GM21723 (cell line): ENCODE measurements at regions not wholly inside any gene's neighbourhood (a gene's known extent, or its start where the extent isn't known, plus 50 kb on each side); places are given as distances from the start of the nearest gene placed in this dataset.
"Not testable (repeated sequence)": the region's sequence is repeated elsewhere in the genome, so short reads cannot be mapped to it uniquely, and the experiment has no call there.

Experiments used
- ATAC-seq: cut with Tn5 transposase; IDR thresholded peaks from one replicate; pipeline ENCODE4 v1.9.1; 2021; ENCODE audit warnings: mild to moderate bottlenecking, moderate library complexity; ENCODE audit not compliant: unreplicated experiment

DNA sequence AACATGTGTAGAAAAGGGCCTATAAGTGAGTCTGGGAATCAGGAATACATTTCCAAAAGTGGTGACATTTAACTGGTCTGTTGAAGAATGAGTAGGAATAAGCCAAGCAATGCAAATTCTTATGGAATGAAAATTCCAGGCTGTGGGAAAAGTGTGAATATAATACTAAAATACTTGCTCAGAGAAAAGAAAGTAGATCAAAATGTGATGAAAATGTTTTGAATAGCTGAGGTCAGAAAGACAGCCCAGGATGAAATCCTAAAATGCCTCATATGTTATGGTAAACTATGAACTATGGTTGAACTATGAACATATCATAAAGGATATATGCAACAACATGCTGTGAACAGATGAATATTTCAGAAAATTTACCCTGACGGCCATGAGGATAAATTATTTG, 688.3 kb upstream of the FAT3 start:
- no peak for ATAC-seq

GRCh38 chr11:91528965-91529364, 695.7 kb upstream of the FAT3 start:
- no peak for ATAC-seq

GRCh38 chr11:91527380-91528030, 697.1 kb upstream of the FAT3 start:
- no peak for ATAC-seq

GRCh38 chr11:91513734-91514133, 710.9 kb upstream of the FAT3 start:
- no peak for ATAC-seq

- no peak for ATAC-seq
Observed at GRCh38 chr11:91497847-91498246, 726.8 kb upstream of the FAT3 start.

GRCh38 chr11:91495837-91496236, 728.8 kb upstream of the FAT3 start:
- ATAC-seq = no peak

- no peak for ATAC-seq
Observed at GRCh38 chr11:91489989-91490388, 734.6 kb upstream of the FAT3 start.

DNA sequence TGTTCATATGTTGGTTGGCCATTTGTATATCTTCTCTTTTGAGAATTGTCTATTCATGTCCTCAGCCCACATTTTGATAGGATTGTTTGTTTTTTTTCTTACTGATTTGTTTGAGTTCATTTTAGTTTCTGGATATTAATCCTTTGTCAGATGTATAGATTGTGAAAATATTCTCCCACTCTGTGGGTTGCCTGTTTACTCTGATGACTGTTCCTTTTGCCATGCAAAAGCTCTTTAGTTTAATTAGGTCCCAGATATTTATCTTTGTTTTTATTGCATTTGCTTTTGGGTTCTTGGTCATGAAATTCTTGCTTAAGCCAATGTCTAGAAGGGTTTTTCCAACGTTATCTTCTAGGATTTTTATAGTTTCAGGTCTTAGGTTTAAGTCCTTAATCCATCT, 740.7 kb upstream of the FAT3 start:
- not testable (repeated sequence) for ATAC-seq

GRCh38 chr11:91481875-91482274, 742.7 kb upstream of the FAT3 start:
- not testable (repeated sequence) for ATAC-seq

DNA sequence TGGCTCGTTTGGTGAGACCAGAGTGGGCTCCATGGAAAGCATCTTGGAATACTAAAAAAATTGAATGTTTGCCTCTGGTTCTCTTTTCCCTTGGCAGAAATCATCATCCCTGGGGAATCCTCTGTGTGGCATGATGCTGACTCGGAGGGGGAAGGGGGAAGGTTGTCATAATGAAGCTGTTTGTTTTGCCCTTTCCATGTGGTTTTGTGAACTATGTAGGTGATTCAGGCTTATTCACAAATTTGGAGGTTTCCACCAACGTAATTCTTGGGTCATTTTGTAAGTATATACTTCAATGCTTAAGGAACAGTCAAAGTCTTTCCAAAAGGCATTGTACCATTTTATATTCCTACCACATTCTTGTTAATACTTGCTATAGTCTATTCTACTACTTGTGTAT, 754.0 kb upstream of the FAT3 start:
- ATAC-seq = no peak

GRCh38 chr11:91459840-91460239, 764.8 kb upstream of the FAT3 start:
- ATAC-seq = no peak

DNA sequence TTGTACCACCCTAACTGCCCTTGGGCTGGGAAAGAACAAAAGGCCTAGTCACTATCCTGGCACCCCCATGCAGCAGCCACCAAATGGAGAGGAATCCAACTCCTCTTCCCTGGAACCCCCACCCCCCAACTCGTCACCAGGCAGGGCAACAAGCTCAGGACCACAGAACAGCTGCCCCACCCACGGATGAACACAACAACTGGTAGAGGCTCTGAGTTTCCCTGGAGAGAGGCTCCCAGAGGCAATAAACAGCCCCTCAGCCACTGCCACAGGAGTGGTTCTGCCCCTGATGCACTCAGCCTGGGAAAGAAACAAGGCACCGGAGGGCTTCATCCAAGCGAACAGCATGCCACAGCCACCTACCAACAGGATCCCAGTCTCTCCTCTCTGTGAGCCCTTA, 778.4 kb upstream of the FAT3 start:
- no peak for ATAC-seq

DNA sequence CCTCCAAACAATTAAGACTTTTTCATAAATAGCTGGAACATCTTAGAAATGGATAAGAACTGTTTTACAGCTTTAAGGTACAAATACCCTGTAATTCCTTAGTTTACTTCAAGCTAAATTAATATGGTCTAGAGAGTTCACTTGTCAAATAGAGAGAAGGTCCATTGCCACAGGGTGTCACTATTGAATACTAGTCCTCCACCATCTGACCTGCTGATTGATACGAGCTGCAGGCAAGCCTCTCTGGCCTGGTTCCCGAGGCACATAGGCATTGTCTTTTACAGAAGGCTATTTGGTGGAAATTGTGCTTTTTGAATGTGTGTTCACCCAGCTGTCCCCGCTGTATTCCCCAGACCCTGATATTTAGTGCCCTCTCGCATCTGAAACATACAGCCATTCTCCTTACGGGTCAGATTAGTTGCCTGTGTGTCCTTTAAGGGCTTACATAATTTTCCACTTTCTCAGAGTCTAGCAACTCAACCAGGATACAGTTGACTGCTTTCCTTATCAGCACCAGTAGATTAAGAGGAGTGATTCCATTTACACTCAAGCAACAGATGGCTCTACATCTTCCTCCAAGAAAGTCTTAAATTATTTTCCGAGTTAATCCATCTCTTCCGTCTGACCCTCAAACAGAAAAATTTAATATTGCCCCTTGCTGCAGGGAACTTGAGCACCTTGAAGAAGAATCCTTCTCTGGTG, 788.8 kb upstream of the FAT3 start:
- no peak for ATAC-seq

DNA sequence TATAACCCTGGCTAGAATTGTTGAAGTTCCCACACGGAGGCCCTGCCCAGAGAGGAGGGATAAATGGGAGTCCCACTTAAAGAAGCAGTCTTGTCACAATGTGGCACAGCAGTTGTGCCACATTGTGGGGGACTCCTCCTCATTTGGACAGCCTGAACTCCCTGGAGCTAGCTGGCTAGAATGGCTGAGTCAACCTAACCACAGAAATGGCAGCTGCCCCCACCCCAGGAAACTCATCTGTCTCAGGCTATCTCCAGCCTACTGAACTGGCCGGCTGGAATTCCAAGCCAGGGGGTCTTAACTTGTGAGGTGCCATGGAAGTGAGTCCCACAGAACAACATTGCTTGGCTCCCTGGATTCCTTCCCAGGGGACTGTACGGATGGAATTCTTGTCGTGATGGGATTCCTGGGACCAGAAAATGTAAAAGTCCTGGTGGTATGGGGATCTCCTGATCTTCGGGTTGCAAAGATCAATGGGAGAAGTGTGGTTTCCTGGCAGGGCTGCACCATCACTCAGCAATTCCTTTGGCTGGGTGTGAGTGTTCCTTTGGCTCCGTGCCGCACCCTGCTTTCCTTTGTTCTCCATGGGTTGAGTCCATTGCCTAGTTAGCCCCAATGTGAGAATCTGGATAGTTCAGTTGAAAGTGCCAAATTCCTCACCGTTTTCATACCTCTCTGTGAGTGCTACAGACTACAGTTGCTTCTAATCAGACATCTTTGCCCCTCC, 791.2 kb upstream of the FAT3 start:
- no peak for ATAC-seq

- no peak for ATAC-seq
Observed at GRCh38 chr11:91421641-91422040, 803.0 kb upstream of the FAT3 start.

DNA sequence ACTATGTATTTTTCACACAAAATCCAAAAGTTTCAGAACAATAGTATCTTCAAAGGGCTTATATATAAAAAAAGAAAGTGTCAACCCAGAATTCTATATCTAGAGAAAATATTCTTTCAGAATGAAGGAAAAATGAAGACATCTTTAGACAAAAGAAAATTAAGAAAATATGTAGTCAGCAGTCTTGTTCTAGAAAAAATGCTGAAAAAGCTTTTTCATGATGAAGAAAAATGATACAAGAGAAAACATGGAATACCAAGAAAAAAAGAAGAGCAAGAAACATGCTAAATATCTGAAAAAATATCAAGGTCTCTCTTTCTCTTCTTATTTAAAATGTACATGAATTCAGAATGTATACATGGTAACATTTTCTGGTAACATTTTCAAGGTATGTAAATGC, 816.8 kb upstream of the FAT3 start:
- ATAC-seq = no peak

DNA sequence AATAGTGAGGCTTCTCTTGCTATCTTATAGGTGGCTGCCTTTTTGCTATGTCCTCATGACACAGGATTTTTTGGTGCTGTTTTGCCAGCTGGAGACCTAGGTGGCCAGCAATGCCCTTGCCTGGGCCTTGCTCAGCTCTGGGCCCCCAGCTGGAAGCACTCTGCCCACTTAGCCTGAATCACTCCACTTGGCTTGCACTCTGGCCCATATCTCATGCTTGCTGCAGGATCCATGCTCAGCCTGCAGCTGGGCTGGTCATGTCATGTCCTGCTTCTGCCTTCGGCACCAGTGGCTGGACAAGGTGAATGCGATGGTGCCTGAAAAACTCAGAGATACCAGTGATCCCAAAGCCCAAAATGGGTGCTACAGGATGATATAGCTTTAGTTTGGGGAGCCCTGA, 818.6 kb upstream of the FAT3 start:
- no peak for ATAC-seq

DNA sequence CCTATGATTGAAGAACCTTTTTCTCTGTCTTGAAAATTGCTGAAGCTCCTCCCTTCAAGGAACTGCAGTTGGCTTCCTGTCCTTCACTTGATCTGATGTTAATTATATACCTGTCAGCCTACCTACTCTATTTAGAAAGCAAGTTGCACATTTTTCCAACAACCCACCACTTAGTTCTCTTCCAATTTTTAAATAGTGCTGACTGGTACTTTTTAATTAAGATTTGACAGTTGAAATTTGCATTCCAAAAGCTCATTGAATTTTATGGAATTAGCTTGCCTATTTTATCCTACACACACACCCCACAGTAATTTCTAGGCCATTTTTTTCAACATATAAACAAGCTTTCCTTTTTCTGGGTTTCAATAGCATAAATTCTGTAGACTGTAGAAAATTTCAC, 820.3 kb upstream of the FAT3 start:
- ATAC-seq = no peak

DNA sequence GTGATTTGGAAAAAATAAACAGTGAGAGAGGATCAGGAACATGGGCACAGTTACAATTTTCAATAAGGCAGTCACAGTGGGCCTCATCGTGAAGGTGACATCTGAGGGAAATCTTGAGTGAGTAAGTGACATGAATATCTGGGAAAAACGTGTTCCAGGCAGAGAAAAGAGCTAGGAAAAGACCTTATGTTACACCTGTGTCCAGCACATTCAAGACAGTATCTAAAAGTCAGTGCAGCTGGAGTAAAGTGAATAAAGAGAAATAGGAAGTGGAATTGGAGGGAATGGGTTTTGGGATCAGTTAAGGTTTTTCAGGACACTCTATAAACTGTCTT, 827.5 kb upstream of the FAT3 start:
- ATAC-seq = no peak

DNA sequence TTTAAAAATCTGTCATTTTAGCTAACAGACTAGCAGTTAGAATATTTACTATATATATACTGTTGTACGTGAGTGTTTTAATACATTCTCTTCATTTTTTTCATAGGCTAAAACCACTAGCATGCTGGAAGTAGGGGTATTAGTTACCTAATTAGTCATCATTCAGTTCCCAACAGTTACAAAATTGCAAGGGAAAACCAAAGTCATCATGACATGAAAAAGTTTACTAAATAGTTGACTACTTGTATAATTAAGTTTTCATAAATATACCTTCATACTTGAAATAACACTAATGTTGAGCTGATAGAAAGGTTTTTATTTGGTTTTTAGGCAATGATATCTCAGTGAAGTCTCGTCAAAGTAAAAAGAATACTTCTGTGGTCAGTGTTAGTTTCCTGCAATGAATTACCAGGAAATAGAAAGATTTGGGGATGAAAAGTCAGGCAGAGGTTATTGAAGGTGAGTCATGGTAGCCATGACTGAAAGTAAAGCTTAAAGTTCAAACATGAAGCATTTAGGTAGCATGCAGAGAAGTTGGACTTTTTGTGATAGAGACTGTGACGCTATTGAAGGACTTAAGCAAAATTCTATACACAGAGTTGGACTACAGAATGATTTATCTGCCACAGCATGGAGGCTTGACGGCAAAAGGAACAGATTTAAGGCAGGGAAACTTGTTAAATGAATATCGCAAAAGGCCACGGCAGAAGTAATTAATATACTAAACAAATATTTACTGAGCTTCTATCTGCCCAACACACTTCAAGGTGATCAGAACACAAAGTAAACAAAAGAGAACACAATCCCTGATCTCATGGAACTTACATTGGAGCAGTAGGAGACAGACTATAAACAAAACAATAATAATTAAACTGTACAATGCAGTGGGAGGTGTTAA, 828.1 kb upstream of the FAT3 start:
- no peak for ATAC-seq

DNA sequence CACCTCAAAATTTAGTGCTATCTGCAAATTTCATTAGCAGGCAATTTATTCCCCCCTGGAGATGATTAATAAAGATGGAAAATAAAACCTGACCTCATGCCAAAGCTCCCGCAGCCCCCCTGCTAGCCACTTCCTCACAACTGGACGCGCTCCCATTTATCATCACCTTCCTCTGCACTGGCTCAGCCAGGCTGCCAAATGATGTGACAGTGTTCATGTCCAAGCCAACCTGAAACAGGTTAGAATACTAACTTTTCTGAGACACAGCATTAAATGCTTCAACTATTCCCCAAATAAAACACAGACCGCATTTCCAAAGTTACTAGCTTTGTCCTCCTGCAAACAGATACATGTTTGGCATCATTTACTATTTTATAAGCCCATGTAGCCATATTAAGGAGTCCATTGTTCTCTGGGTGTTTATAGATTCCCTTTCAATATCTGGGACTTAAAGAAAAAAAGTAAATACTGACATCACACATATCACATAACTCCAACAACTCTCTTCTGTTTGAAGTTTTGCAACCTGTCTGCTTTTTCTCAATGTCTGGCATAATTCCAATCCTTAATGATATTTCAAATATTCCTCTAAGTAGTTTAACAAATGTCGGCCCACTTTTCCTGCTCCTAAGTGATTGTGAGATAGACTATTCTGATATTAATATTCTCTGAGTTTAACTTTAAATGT, 829.7 kb upstream of the FAT3 start:
- no peak for ATAC-seq
